K562 (cell line): ENCODE measurements at regions not wholly inside any gene's neighbourhood (a gene's known extent, or its start where the extent isn't known, plus 50 kb on each side); places are given as distances from the start of the nearest gene placed in this dataset.

Experiments
- ATAC-seq: fragments of 200-7000 bp; cut with Tn5 transposase; 3 replicates; pipeline ENCODE4 v1.9.1; 2020; ENCODE audit warnings: moderate library complexity
- BruUV-seq: library from RNA; stranded (reverse); fragments of 400-500 nt; replicated peaks from 2 replicates; lab custom pipeline; 2021; lab: Mats Ljungman, UMichigan
- CTCF ChIA-PET: fragments of 300-600 bp; formaldehyde crosslinking; extraction: SDS; loops from one replicate; lab custom pipeline; 2021; ENCODE audit warnings: low intra/inter-chr PET ratio; lab: Yijun Ruan, JAX
- POLR2A ChIA-PET: fragments of 300-600, 350-650 bp; sonication (Branson Sonifier 250); formaldehyde crosslinking; extraction: SDS; loops from one replicate; lab custom pipeline; 2021; ENCODE audit warnings: antibody characterized with exemption, inconsistent platforms; lab: Yijun Ruan, JAX
- DNase-seq, 4 experiments: peaks; one replicate each; pipeline versions ENCODE4 v3.0.0 to v3.0.0-alpha.2; 2011 to 2018; ENCODE audit warnings: low spot score in 3 of 4, mixed read lengths in 3 of 4; ENCODE audit errors: extremely low read depth in 1 of 4
- FAIRE-seq: peaks from 2 replicates; lab custom pipeline; 2011; peaks lifted over from hg19 to GRCh38; lab: Jason Lieb, UNC
- H2AFZ ChIP-seq: 2 replicates; pipeline ENCODE4 v1.6.0; 2011; ENCODE audit warnings: low read depth, low read length, control low read depth, inconsistent platforms
- H3K27ac ChIP-seq: fragments of 200-600 bp; 3 replicates; pipeline ENCODE4 v1.8.0; 2011; ENCODE audit warnings: low read depth, mild to moderate bottlenecking, control low read depth, inconsistent platforms, low read length, moderate library complexity, mixed read lengths; ENCODE audit errors: extremely low read depth
- H3K27me3 ChIP-seq, 2 experiments: fragments of 300-600 bp in 1 of 2; 2 replicates in 1 of 2; 3 replicates in 1 of 2; pipeline versions ENCODE4 v1.6.0 to v1.8.0; 2011; ENCODE audit warnings: inconsistent platforms in 2 of 2, low read length in 2 of 2, mild to moderate bottlenecking in 1 of 2, mixed read lengths in 1 of 2, moderate library complexity in 1 of 2; ENCODE audit not compliant: control insufficient read depth in 2 of 2, insufficient read depth in 2 of 2
- H3K36me3 ChIP-seq: fragments of 300-600 bp; 3 replicates; pipeline ENCODE4 v1.8.0; 2011; ENCODE audit warnings: mild to moderate bottlenecking, low read length, inconsistent platforms; ENCODE audit not compliant: control insufficient read depth, insufficient read depth
- H3K4me1 ChIP-seq, 2 experiments: fragments of 200-600 bp in 1 of 2; replicated peaks in 1 of 2; 2 replicates in 1 of 2; 3 replicates in 1 of 2; pipeline versions ENCODE4 v1.5.1 to v1.8.0; 2011; ENCODE audit warnings: inconsistent platforms in 2 of 2, low read length in 2 of 2, mild to moderate bottlenecking in 1 of 2, mixed read lengths in 1 of 2, moderate library complexity in 1 of 2; ENCODE audit not compliant: control insufficient read depth in 2 of 2, insufficient read depth in 2 of 2
- H3K4me2 ChIP-seq: 2 replicates; pipeline ENCODE4 v1.6.1; 2011; ENCODE audit warnings: low read length, control low read depth, inconsistent platforms, mixed read lengths; ENCODE audit not compliant: insufficient read depth
- H3K4me3 ChIP-seq: fragments of 200-600 bp; sonication (generic), shearing (Covaris generic); 2 replicates; pipeline ENCODE4 v1.5.1; 2016; ENCODE audit warnings: control low read depth, inconsistent platforms
- H3K79me2 ChIP-seq: fragments of 200-600 bp; 3 replicates; pipeline ENCODE4 v1.8.0; 2011; ENCODE audit warnings: low read length, inconsistent platforms; ENCODE audit not compliant: control insufficient read depth, insufficient read depth
- H3K9ac ChIP-seq, 2 experiments: 2 replicates each; pipeline versions ENCODE4 v1.6.0 to v1.6.1; 2011; ENCODE audit warnings: low read depth in 2 of 2, low read length in 2 of 2, control low read depth in 1 of 2, inconsistent platforms in 1 of 2, mild to moderate bottlenecking in 1 of 2, mixed read lengths in 1 of 2; ENCODE audit not compliant: insufficient read depth in 1 of 2
- H3K9me1 ChIP-seq: one replicate; pipeline ENCODE4 v1.6.0; 2011; ENCODE audit warnings: inconsistent platforms, mild to moderate bottlenecking, low read length, moderate library complexity; ENCODE audit not compliant: control insufficient read depth, insufficient read depth
- H3K9me3 ChIP-seq: replicated peaks from 2 replicates; pipeline ENCODE4 v1.5.1; 2011; ENCODE audit warnings: low read depth, low read length, inconsistent platforms; ENCODE audit not compliant: control insufficient read depth, insufficient read depth
- H4K20me1 ChIP-seq: replicated peaks from 2 replicates; pipeline ENCODE4 v1.6.1; 2011; ENCODE audit warnings: low read length, inconsistent platforms, mixed read lengths; ENCODE audit not compliant: control insufficient read depth, insufficient read depth
- CBFA2T3 ChIP-seq: fragments of 450-650 bp; IDR thresholded peaks from 2 replicates; pipeline ENCODE4 v1.6.1; 2017
- CEBPG ChIP-seq, 3 experiments: fragments of 200-800 bp in 1 of 3; sonication (Bioruptor generic) in 1 of 3; sonication (generic) in 1 of 3; formaldehyde crosslinking in 1 of 3; IDR thresholded peaks in 2 of 3; conservative IDR thresholded peaks in 1 of 3; 2 replicates each; pipeline versions ENCODE4 v1.6.1 to v1.8.0; 2016 to 2022; ENCODE audit warnings: missing compliant biosample characterization in 2 of 3, missing genetic modification characterization in 2 of 3, mild to moderate bottlenecking in 1 of 3, missing genetic modification reagents in 1 of 3
- CHD2 ChIP-seq: IDR thresholded peaks from 2 replicates; pipeline ENCODE4 v1.6.1; 2011; ENCODE audit warnings: low read depth, low read length
- ELF1 ChIP-seq: fragments of 200-800 bp; sonication (Bioruptor generic); IDR thresholded peaks from 2 replicates; pipeline ENCODE4 v1.6.1; 2016; ENCODE audit warnings: missing genetic modification characterization, missing compliant biosample characterization
- ERF ChIP-seq: fragments of 450-650 bp; formaldehyde crosslinking; IDR thresholded peaks from 2 replicates; pipeline ENCODE4 v1.4.0; 2020; ENCODE audit warnings: mild to moderate bottlenecking, mixed read lengths
- HDAC6 ChIP-seq: IDR thresholded peaks from 2 replicates; pipeline ENCODE4 v1.6.1; 2012; ENCODE audit warnings: low read depth, mild to moderate bottlenecking, control low read depth, inconsistent platforms, low read length, moderate library complexity
- MCM7 ChIP-seq, 2 experiments: fragments of 450-650 bp; IDR thresholded peaks; 2 replicates each; pipeline ENCODE4 v1.6.1; 2016 to 2018
- MTA2 ChIP-seq: fragments of 450-650 bp; IDR thresholded peaks from 2 replicates; pipeline ENCODE4 v1.6.1; 2016; ENCODE audit warnings: low read depth
- POLR2A ChIP-seq: fragments of 450-650 bp; conservative IDR thresholded peaks from 2 replicates; pipeline ENCODE4 v1.6.1; 2016
- POLR2B ChIP-seq: fragments of 450-650 bp; IDR thresholded peaks from 2 replicates; pipeline ENCODE4 v1.6.1; 2018; ENCODE audit warnings: low read depth; ENCODE audit not compliant: partially characterized antibody
- TAL1 ChIP-seq: fragments of 450-650 bp; IDR thresholded peaks from 2 replicates; pipeline ENCODE4 v1.6.1; 2016; ENCODE audit warnings: mild to moderate bottlenecking
- TEAD4 ChIP-seq, 2 experiments: sonication (generic) in 1 of 2; formaldehyde crosslinking in 1 of 2; IDR thresholded peaks; 2 replicates each; pipeline versions ENCODE4 v1.6.1 to v1.8.0; 2012 to 2022; ENCODE audit warnings: borderline replicate concordance in 1 of 2, inconsistent platforms in 1 of 2, low read length in 1 of 2, mild to moderate bottlenecking in 1 of 2, missing genetic modification reagents in 1 of 2
- ZNF197 ChIP-seq: fragments of 200-800 bp; sonication (Bioruptor generic); IDR thresholded peaks from 2 replicates; pipeline ENCODE4 v1.6.1; 2016; ENCODE audit warnings: low read depth, missing genetic modification characterization, missing compliant biosample characterization
- ZNF551 ChIP-seq: fragments of 250-450 bp; sonication (Bioruptor Pico); IDR thresholded peaks from 2 replicates; pipeline ENCODE4 v1.5.0; 2021; ENCODE audit warnings: mild to moderate bottlenecking, moderate library complexity
- whole genome bisulfite sequencing: fragments of 100-300 bp; shearing (Covaris generic); methylation state at CpG from one replicate; pipeline ENCODE4 v1.1.6; 2016; ENCODE audit warnings: low coverage, mixed read lengths; ENCODE audit not compliant: insufficient coverage; ENCODE audit errors: missing lambda C conversion rate; 5-methylcytosine and 5-hydroxymethylcytosine counted together
- in situ Hi-C: fragments of 300-500 bp; cut with MboI; formaldehyde crosslinking; loops from 4 replicates; pipeline ENCODE4 v1.15.0; 2018; ENCODE audit warnings: inconsistent platforms, mixed read lengths
- intact Hi-C: fragments of 100-400 bp; cut with micrococcal nuclease; formaldehyde crosslinking; loops from 2 replicates; pipeline ENCODE4 v1.14.2; 2022
- TF ChIP-seq, protein P1 (sequence below): fragments of 250-450 bp; sonication (Bioruptor Pico); IDR thresholded peaks from 2 replicates; pipeline ENCODE4 v1.9.0; 2021; ENCODE audit warnings: mild to moderate bottlenecking
- TF ChIP-seq, protein P2 (sequence below): sonication (generic); formaldehyde crosslinking; IDR thresholded peaks from 2 replicates; pipeline ENCODE4 v1.5.0; 2020; ENCODE audit warnings: missing genetic modification reagents
- TF ChIP-seq, protein P3 (sequence below): fragments of 450-650 bp; IDR thresholded peaks from 2 replicates; pipeline ENCODE4 v1.6.1; 2016; ENCODE audit warnings: low read depth, mild to moderate bottlenecking, moderate library complexity
- TF ChIP-seq, protein P4 (sequence below): IDR thresholded peaks from 2 replicates; pipeline ENCODE4 v1.6.1; 2016; ENCODE audit warnings: missing genetic modification characterization, missing compliant biosample characterization
- TF ChIP-seq, protein P5 (sequence below): fragments of 450-650 bp; IDR thresholded peaks from 2 replicates; pipeline ENCODE4 v1.6.1; 2017; ENCODE audit warnings: mild to moderate bottlenecking, moderate library complexity

DNA sequence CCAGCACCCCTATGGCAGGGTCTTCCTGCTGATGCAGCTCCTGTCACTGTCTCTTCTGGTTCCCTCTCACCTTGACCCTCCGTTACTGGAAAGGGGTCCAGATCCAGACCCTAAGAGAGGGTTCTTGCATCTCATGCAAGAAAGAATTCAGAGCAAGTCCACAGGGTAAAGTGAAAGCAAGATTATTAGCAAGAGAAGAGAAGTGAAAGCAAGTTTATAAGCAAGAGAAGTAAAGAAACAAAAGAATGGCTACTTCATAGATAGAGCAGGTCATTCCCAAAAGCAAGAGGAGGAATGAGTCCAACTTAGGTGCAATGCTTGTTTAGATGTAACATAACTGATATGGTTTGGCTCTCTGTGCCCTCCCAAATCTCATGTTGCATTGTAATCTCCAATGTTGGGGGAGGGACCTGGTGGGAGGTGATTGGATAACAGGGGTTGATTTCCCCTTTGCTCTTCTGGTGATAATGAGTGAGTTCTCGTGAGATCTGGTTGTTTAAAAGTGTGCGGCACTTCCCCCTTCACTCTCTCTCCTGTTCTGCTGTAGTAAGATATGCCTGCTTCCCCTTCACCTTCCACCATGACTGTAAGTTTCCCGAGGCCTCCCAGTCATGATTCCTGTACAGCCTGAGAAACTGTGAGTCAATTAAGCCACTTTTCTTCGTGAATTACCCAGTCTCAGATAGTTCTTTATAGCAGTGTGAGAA is 183.3 kb downstream of the MED10 start:
- Histone ChIP-seq H3K9me1 (no peaks in the 10 kb centered on the region), H3K9ac (no peak overlapping the region), H3K9me3 (no peaks in the 10 kb centered on the region), H3K4me3 (no peak overlapping the region), H3K79me2 (no peaks in the 10 kb centered on the region), H3K4me2 (no peak overlapping the region), H3K36me3 (no peaks in the 10 kb centered on the region), H4K20me1 (0 out of 2 replicates have a peak, but pooled peaks cover 2% of the 10 kb centered on the region), H3K27ac (no peak overlapping the region), H3K4me1 (no peaks in the 10 kb centered on the region), H3K27me3 (peaks cover 0 to 17% of the 10 kb centered on the region in 2 experiments; a peak in 3 of 5 replicates), H2AFZ (no peak overlapping the region; the same call in 1 of the 2 replicates)
- DNase-seq (no peak), FAIRE-seq (no peak), ATAC-seq (peak; percentile 63)
- intact Hi-C loops (no loop called here), in situ Hi-C loops (no loop called here)
- ChIA-PET CTCF (no interaction called here), POLR2A (no interaction called here)
- WGBS = 2% methylated on average over 5 of the region's 5 CpGs
- BruUV-seq = no TSS peak
- no peak for TF ChIP-seq ERF (CRISPR knock-in tag)
- TF ChIP-seq, protein P1, sequence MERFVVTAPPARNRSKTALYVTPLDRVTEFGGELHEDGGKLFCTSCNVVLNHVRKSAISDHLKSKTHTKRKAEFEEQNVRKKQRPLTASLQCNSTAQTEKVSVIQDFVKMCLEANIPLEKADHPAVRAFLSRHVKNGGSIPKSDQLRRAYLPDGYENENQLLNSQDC (CRISPR knock-in tag) = no peak
- TF ChIP-seq, protein P2, sequence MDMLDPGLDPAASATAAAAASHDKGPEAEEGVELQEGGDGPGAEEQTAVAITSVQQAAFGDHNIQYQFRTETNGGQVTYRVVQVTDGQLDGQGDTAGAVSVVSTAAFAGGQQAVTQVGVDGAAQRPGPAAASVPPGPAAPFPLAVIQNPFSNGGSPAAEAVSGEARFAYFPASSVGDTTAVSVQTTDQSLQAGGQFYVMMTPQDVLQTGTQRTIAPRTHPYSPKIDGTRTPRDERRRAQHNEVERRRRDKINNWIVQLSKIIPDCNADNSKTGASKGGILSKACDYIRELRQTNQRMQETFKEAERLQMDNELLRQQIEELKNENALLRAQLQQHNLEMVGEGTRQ (CRISPR knock-in tag) = no peak
- TF ChIP-seq HDAC6 = no peak
- TF ChIP-seq, protein P3, sequence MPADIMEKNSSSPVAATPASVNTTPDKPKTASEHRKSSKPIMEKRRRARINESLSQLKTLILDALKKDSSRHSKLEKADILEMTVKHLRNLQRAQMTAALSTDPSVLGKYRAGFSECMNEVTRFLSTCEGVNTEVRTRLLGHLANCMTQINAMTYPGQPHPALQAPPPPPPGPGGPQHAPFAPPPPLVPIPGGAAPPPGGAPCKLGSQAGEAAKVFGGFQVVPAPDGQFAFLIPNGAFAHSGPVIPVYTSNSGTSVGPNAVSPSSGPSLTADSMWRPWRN = no peak
- TF ChIP-seq CEBPG (CRISPR knock-in tag; IDR thresholded peaks at IDR 0.05) = no peak
- TF ChIP-seq CEBPG (tag; conservative IDR thresholded peaks at IDR 0.05 in 1 of 2, IDR thresholded peaks at IDR 0.05 in 1 of 2) = no peak
- TF ChIP-seq, protein P4, sequence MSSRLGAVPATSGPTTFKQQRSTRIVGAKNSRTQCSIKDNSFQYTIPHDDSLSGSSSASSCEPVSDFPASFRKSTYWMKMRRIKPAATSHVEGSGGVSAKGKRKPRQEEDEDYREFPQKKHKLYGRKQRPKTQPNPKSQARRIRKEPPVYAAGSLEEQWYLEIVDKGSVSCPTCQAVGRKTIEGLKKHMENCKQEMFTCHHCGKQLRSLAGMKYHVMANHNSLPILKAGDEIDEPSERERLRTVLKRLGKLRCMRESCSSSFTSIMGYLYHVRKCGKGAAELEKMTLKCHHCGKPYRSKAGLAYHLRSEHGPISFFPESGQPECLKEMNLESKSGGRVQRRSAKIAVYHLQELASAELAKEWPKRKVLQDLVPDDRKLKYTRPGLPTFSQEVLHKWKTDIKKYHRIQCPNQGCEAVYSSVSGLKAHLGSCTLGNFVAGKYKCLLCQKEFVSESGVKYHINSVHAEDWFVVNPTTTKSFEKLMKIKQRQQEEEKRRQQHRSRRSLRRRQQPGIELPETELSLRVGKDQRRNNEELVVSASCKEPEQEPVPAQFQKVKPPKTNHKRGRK (tag) = no peak
- no peak for TF ChIP-seq ZNF551 (CRISPR knock-in tag)
- TF ChIP-seq ELF1 (tag) = peak; percentile 48; the same call in 1 of the 2 replicates
- no peak for TF ChIP-seq TEAD4 (IDR thresholded peaks at IDR 0.05; ENCODE audit: low read length)
- no peak for TF ChIP-seq TEAD4 (CRISPR knock-in tag; IDR thresholded peaks at IDR 0.05; ENCODE audit: borderline replicate concordance)
- TF ChIP-seq CHD2 = peak; percentile 77
- no peak for TF ChIP-seq MCM7 (IDR thresholded peaks at IDR 0.05)
- TF ChIP-seq MTA2 = no peak
- TF ChIP-seq, protein P5, sequence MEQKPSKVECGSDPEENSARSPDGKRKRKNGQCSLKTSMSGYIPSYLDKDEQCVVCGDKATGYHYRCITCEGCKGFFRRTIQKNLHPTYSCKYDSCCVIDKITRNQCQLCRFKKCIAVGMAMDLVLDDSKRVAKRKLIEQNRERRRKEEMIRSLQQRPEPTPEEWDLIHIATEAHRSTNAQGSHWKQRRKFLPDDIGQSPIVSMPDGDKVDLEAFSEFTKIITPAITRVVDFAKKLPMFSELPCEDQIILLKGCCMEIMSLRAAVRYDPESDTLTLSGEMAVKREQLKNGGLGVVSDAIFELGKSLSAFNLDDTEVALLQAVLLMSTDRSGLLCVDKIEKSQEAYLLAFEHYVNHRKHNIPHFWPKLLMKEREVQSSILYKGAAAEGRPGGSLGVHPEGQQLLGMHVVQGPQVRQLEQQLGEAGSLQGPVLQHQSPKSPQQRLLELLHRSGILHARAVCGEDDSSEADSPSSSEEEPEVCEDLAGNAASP = no peak
- TF ChIP-seq CBFA2T3 = no peak
- TF ChIP-seq POLR2A = no peak
- TF ChIP-seq POLR2B = no peak
- TF ChIP-seq ZNF197 (CRISPR knock-in tag) = no peak
- no peak for TF ChIP-seq TAL1
